HG03175 (cell line): ENCODE measurements at regions not wholly inside any gene's neighbourhood (a gene's known extent, or its start where the extent isn't known, plus 50 kb on each side); places are given as distances from the start of the nearest gene placed in this dataset.

Source experiments
- ATAC-seq: cut with Tn5 transposase; IDR thresholded peaks from one replicate; pipeline ENCODE4 v1.9.1; 2021; ENCODE audit warnings: mild to moderate bottlenecking, moderate library complexity; ENCODE audit not compliant: unreplicated experiment

- ATAC-seq = no peak
Observed at GRCh38 chr6:144796070-144796469, 510.9 kb downstream of the UTRN start.

DNA sequence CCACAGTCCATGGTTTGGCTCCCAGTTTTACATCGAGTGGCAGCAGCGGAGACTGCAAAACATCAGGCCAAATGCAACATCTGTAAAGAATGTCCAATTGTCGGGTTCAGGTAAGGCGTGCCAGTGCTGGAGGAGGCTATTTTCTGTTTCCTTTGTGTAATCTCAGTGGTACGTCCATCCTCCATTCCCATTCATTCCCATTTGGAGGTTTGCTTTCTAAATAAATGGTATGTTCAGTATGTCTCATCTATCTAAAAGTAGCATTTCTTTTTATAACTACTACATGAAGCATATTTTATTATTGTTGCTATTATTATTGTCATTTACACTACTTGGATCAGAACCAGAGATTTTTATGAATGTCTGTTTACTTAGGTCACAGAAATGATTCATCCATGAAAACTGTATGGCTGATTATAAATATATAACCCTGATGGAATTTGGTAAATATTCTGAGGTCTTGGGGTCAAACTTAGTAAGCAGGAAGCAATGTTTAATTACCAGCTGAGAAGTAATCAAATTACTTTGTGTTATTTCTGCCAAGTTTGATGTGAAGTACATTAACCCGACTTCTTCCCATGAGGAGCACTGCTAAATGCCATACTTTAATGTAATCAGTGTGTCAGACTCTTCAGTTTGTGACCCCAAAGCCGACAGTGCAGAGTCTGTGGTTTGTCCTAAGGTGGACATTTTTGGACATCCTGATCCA is 512.9 kb downstream of the UTRN start:
- ATAC-seq = no peak

DNA sequence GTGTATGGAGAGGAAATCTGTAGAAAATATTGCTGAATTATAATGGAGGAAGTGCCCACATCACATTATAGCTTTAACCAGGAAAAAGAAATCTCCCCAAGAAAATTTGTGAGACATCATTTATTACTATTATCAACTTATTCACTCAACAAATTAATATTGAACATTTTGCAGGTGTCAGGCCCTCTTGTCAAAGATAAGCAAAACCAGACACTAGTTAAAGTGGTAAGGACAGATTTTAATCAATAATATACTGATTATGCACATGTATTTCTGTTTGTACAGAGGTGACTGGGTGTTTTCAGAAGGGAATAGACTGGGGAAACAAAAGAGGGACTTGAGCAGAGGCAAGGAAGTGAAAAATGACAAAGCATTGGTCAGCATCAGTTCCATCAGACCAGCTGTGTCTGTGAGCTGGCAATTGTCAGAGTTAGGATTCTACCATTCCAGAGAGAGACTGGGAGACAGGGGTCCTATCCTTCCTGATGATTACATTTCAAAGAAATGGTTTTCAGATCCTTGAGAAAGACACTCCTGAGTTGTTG is 519.2 kb downstream of the UTRN start:
- ATAC-seq = no peak

- ATAC-seq = no peak
Observed at GRCh38 chr6:144805049-144805448, 519.9 kb downstream of the UTRN start.

DNA sequence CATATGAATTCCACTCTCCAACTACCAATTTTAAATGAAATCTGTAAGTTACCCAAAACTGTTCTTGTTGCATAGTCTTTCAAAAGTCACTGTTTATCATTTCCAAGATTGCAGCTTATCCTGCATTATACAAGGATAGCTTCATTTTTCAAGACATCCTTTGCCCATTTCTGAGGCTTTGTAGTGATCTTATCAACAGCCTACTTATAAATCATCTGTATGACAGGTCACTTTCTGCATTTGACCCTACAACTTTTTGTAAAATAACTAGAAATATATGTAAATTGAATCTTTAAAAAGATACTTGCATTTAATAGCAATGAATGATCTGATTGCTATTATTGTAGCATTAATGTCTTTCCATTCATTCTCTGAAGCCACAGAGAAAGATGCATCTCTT is 521.1 kb downstream of the UTRN start:
- no peak for ATAC-seq

GRCh38 chr6:144809120-144809519 is 524.0 kb downstream of the UTRN start:
- no peak for ATAC-seq

DNA sequence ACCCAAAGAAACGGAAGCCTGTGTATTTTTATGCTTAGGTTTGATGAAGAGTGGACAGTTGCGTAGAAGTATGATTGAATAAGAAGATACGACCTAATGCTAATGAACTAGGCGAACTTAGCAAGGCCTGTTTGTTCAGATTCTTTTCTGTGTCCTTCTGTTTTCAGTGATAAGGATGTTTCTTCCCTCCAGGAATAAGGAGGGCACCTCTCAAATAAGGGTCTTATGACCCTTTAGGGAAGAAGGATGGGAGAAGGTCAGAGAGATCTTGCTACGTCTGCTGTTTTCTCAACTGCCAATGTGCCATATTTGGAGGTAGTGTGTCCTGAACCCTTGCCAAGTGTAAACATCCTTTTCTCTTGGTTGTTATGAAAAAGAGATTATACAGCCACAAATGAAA is 524.8 kb downstream of the UTRN start:
- ATAC-seq = no peak

DNA sequence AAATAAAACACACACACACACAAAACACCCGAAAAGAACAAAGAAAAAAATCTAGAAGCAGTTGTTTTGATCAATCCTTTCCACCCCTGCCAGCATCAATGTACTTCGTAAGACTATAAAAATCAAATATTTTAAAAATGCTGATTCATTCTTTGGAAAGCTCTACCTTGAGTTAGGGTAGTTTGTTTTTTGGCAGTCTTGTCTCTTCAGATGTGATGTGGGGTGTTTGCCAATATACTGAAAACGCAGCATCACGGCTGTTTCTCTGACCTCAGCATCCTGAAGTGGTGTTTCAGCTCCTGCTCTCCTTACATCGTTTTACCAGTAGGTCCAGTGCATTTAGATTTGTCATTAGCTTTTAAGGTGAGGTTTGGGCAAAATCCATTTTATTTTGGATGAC is 526.0 kb downstream of the UTRN start:
- no peak for ATAC-seq

- ATAC-seq = no peak
Observed at GRCh38 chr6:144816936-144817335, 531.8 kb downstream of the UTRN start.

DNA sequence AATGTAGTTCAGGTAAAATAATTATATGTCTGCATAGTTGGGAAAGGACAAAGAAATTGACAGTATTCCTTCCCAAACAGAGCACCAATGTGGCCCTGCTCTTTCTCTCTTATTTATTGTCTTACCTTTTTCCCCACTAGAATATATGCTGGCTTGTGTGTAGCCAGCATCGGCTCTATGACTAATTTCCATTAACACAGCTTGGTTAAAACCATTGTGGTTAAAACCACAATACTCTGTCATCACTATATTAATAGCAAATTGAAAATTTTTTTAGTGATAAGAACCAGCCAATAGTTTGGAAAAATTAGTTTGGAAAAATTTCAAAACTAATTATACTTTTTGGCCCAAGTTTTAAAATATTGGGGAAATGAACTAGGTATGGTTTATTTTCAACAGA is 535.1 kb downstream of the UTRN start:
- peak; percentile 86 for ATAC-seq

GRCh38 chr6:144823131-144823530 is 538.0 kb downstream of the UTRN start:
- ATAC-seq = no peak

GRCh38 chr6:144824018-144824417 is 538.9 kb downstream of the UTRN start:
- no peak for ATAC-seq

DNA sequence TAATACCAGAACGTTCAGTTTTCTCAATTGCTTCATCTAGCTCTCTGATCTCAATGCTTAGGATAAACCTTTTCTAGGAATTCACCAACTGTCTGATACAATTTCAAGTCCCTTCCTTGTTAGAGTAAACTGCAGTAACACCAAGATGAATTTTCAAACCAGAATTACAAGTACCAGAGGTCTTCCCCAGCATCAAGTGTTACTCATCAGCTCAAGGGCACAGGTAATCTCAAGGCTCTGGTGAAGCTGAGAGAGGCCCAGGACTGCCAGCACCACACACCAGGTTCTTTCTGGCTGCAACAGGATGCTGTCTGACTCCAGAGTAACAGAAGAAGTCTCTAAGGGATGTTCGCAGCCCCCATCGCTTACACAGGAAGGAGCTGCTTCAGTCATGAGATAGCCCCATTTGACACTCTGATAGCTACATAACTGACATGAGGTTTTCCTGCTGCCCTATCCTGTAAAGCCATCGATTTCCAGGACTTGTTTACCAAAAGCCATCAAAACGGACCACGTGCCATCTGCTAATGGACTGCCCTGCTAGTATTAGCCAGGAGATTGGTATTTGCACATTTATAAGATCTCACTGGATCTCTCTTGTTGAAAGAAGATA is 549.4 kb downstream of the UTRN start:
- no peak for ATAC-seq

DNA sequence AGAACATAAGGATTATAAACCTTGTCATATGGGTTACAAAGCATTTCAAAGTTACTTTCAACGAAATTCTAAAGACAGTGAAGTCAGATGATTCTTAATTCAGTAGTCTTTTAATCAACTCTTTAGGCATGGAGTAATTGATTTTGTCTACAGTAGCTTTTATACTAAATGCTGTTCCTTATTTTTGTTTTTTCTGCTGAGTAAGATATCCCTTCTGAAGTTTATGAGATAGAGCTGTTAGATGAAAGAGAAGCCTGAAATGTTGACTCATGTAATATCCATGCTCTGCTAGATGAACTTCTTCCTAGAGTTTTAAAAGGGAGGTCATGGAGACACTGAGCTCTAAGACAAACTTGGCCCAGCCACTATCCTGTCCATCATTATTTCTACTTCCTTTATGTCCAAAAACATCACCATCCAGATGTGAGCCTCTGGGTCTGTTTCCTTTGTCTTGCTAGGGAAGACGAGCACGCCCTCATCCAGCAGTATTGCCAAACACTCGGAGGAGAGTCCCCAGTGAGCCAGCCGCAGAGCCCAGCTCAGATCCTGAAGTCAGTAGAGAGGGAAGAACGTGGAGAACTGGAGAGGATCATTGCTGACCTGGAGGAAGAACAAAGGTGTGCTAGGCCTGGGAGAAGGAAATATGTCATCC is 550.3 kb downstream of the UTRN start:
- ATAC-seq = no peak

GRCh38 chr6:144840619-144841018 is 555.5 kb downstream of the UTRN start:
- no peak for ATAC-seq

- no peak for ATAC-seq
Observed at GRCh38 chr6:144843701-144844100, 558.6 kb downstream of the UTRN start.

- ATAC-seq = no peak
Observed at GRCh38 chr6:144844596-144844995, 559.5 kb downstream of the UTRN start.

GRCh38 chr6:144845186-144845585 is 560.1 kb downstream of the UTRN start:
- no peak for ATAC-seq

- no peak for ATAC-seq
Observed at GRCh38 chr6:144847916-144848315, 562.8 kb downstream of the UTRN start.

GRCh38 chr6:144849920-144850319 is 564.8 kb downstream of the UTRN start:
- no peak for ATAC-seq

DNA sequence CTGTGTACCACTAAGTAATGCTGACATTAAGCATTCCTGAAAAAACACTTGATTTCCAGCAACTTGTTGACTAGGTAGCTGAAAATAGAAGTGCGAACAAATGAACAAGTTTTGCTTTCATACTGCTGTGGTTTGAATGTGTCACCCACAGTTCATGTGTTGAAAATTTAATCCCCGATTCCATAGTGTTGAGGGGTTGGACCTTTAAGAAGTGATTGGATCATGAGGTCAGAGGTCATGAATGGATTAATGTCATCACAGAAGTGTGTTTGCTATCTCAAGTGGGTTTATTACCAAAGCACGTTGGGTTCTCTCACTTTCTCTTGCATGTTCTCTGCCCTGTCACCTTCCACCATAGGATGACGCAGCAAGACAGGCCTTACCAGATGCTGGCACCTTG is 568.5 kb downstream of the UTRN start:
- ATAC-seq = no peak

GRCh38 chr6:144854654-144855053 is 569.5 kb downstream of the UTRN start:
- no peak for ATAC-seq
